Caco-2 (cell line): ENCODE measurements at regions not wholly inside any gene's neighbourhood (a gene's known extent, or its start where the extent isn't known, plus 50 kb on each side); places are given as distances from the start of the nearest gene placed in this dataset.

Experiments used
- BruUV-seq: library from RNA; stranded (reverse); fragments of 400-500 nt; replicated peaks from 2 replicates; lab custom pipeline; 2021; lab: Mats Ljungman, UMichigan
- CTCF ChIA-PET: fragments of 300-600 bp; sonication (Branson Sonifier 250); formaldehyde crosslinking; loops from one replicate; lab custom pipeline; 2022; ENCODE audit warnings: antibody characterized with exemption; lab: Charles Lee
- POLR2A ChIA-PET: fragments of 300-600 bp; sonication (Branson Sonifier 250); formaldehyde crosslinking; loops from one replicate; lab custom pipeline; 2022; ENCODE audit warnings: antibody characterized with exemption; lab: Charles Lee
- DNase-seq, 2 experiments: peaks; one replicate each; pipeline versions ENCODE4 v3.0.0 to v3.0.0-alpha.2; 2020 to 2022
- H3K27me3 ChIP-seq: replicated peaks from 2 replicates; pipeline ENCODE4 v1.6.0; 2011; ENCODE audit warnings: low read length; ENCODE audit not compliant: control insufficient read depth, insufficient read depth
- H3K36me3 ChIP-seq: 2 replicates; pipeline ENCODE4 v1.5.1; 2011; ENCODE audit warnings: low read length; ENCODE audit not compliant: control insufficient read depth, insufficient read depth
- H3K4me1 ChIP-seq: fragments of 250-450 bp; sonication (Bioruptor Pico); 2 replicates; pipeline ENCODE4 v1.5.1; 2020; ENCODE audit warnings: mild to moderate bottlenecking
- H3K4me3 ChIP-seq: 2 replicates; pipeline ENCODE4 v1.5.1; 2011; ENCODE audit warnings: low read depth, mild to moderate bottlenecking, control low read depth, low read length
- H3K9me3 ChIP-seq: fragments of 250-450 bp; sonication (Bioruptor Pico); 2 replicates; pipeline ENCODE4 v1.5.1; 2020; ENCODE audit warnings: mild to moderate bottlenecking, moderate library complexity
- H3K27ac Mint-ChIP-seq: one replicate; pipeline ENCODE4 v1.8.0; 2022; ENCODE audit warnings: mixed read lengths; ENCODE audit not compliant: unreplicated experiment
- H3K27me3 Mint-ChIP-seq: one replicate; pipeline ENCODE4 v1.8.0; 2022; ENCODE audit warnings: mixed read lengths; ENCODE audit not compliant: insufficient read depth, unreplicated experiment
- H3K36me3 Mint-ChIP-seq: one replicate; pipeline ENCODE4 v1.8.0; 2022; ENCODE audit warnings: mild to moderate bottlenecking, mixed read lengths; ENCODE audit not compliant: insufficient read depth, unreplicated experiment
- H3K4me1 Mint-ChIP-seq: one replicate; pipeline ENCODE4 v1.8.0; 2022; ENCODE audit warnings: low read depth, mixed read lengths; ENCODE audit not compliant: unreplicated experiment
- H3K4me3 Mint-ChIP-seq: one replicate; pipeline ENCODE4 v1.8.0; 2022; ENCODE audit warnings: mild to moderate bottlenecking, moderate library complexity, mixed read lengths; ENCODE audit not compliant: unreplicated experiment
- H3K9me3 Mint-ChIP-seq: one replicate; pipeline ENCODE4 v1.8.0; 2022; ENCODE audit warnings: mixed read lengths; ENCODE audit not compliant: unreplicated experiment
- intact Hi-C: fragments of 100-400 bp; cut with micrococcal nuclease; formaldehyde crosslinking; loops from one replicate; pipeline ENCODE4 v1.10.0; 2022; ENCODE audit not compliant: unreplicated experiment
- TF ChIP-seq, protein P1 (sequence below), 2 experiments: fragments of 200-600 bp in 1 of 2; IDR thresholded peaks; 1 replicate in 1 of 2; 2 replicates in 1 of 2; pipeline versions ENCODE4 v1.5.1 to v1.8.0; 2011 to 2022; ENCODE audit warnings: antibody characterized with exemption in 1 of 2, control low read depth in 1 of 2, inconsistent platforms in 1 of 2, low read depth in 1 of 2, low read length in 1 of 2, mild to moderate bottlenecking in 1 of 2, moderate library complexity in 1 of 2; ENCODE audit not compliant: insufficient read depth in 1 of 2, severe bottlenecking in 1 of 2, unreplicated experiment in 1 of 2

DNA sequence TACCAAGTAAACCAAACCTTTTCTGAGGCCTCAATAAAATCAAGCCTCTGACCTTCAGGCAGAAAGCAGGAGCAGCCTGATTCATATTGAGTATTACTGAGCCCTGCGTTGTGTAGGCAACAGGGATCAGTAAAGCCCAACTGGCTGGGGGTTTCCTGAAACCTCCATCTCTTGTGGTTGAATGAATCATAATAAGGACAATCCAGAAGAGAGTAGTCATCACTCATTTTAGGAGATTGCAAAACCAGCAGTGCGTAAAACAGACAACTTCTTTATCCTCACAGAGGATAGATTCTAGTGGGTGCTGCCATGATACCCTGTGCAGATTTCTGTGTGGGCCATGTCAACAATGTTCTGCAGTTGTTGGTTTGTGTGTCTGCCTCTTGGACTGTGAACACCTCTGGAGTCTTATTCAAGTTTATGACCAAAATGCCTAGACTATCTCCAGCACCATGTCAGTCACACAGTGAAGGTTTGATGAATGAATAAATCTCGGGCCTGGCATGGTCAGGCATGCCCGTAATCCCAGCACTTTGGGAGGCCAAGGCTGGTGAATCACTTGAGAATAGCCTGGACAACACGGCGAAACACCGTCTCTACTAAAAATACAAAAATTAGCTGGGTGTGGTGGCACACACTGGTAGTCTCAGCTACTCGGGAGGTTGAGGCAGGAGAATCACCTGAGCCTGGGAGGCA is 51.8 kb upstream of the RAB27B start:
- Histone ChIP-seq H3K4me1 (no peaks in the 10 kb centered on the region), H3K36me3 (no peaks in the 10 kb centered on the region), H3K27me3 (no peaks in the 10 kb centered on the region), H3K9me3 (no peaks in the 10 kb centered on the region), H3K4me3 (no peak overlapping the region)
- Mint-ChIP-seq H3K27ac (no peak overlapping the region), H3K36me3 (no peaks in the 10 kb centered on the region), H3K4me3 (no peak overlapping the region), H3K27me3 (no peaks in the 10 kb centered on the region), H3K4me1 (peaks cover 6% of the 10 kb centered on the region), H3K9me3 (no peaks in the 10 kb centered on the region)
- no peak for DNase-seq
- no TSS peak for BruUV-seq
- intact Hi-C loops = no loop called here
- TF ChIP-seq, protein P1, sequence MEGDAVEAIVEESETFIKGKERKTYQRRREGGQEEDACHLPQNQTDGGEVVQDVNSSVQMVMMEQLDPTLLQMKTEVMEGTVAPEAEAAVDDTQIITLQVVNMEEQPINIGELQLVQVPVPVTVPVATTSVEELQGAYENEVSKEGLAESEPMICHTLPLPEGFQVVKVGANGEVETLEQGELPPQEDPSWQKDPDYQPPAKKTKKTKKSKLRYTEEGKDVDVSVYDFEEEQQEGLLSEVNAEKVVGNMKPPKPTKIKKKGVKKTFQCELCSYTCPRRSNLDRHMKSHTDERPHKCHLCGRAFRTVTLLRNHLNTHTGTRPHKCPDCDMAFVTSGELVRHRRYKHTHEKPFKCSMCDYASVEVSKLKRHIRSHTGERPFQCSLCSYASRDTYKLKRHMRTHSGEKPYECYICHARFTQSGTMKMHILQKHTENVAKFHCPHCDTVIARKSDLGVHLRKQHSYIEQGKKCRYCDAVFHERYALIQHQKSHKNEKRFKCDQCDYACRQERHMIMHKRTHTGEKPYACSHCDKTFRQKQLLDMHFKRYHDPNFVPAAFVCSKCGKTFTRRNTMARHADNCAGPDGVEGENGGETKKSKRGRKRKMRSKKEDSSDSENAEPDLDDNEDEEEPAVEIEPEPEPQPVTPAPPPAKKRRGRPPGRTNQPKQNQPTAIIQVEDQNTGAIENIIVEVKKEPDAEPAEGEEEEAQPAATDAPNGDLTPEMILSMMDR (IDR thresholded peaks at IDR 0.05; ENCODE audit: insufficient read depth in 1 of 2, low read depth in 1 of 2, low read length in 1 of 2, severe bottlenecking in 1 of 2, unreplicated experiment in 1 of 2) = no peak
- CTCF ChIA-PET = no interaction called here
- POLR2A ChIA-PET = no interaction called here

- no peak overlapping the region for H3K4me3 Mint-ChIP-seq
- H3K27ac Mint-ChIP-seq = no peak overlapping the region
- TF ChIP-seq, protein P1 (IDR thresholded peaks at IDR 0.05; ENCODE audit: insufficient read depth in 1 of 2, low read depth in 1 of 2, low read length in 1 of 2, severe bottlenecking in 1 of 2, unreplicated experiment in 1 of 2) = no peak
- no TSS peak for BruUV-seq
- H3K9me3 Mint-ChIP-seq = no peaks in the 10 kb centered on the region
- no peaks in the 10 kb centered on the region for H3K27me3 Mint-ChIP-seq
- H3K36me3 ChIP-seq = no peaks in the 10 kb centered on the region
- no peaks in the 10 kb centered on the region for H3K27me3 ChIP-seq
- H3K36me3 Mint-ChIP-seq = no peaks in the 10 kb centered on the region
- no peak for DNase-seq
- ChIA-PET POLR2A (no interaction called here), CTCF (no interaction called here)
- H3K9me3 ChIP-seq = no peaks in the 10 kb centered on the region
- H3K4me1 ChIP-seq = no peaks in the 10 kb centered on the region
- H3K4me3 ChIP-seq = no peak overlapping the region
- H3K4me1 Mint-ChIP-seq = peaks cover 6% of the 10 kb centered on the region
- intact Hi-C loops = no loop called here
Observed at GRCh38 chr18:54777118-54777791, 51.0 kb upstream of the RAB27B start.

DNA sequence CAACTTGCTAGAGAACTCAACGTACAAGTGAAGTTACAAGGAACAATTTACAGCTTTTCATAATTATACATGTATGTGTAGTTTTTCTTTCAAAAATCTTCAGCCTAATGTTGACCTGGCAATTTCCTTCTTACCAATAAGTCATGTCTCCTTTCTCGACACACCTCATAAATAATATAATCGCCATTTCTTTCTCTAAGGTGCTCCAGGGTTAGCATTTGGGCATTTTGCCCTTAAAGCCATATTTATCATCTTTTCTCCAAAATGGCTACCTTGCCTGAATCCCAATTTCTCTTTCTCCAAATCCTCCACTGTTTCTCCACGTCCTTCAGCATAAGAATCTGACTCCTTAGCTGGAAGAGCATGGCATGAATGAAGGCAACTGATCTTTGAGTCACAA is 50.3 kb upstream of the RAB27B start:
- H3K9me3 ChIP-seq = no peaks in the 10 kb centered on the region
- no peak overlapping the region for H3K4me3 ChIP-seq
- POLR2A ChIA-PET = no interaction called here
- TF ChIP-seq, protein P1 (IDR thresholded peaks at IDR 0.05; ENCODE audit: insufficient read depth in 1 of 2, low read depth in 1 of 2, low read length in 1 of 2, severe bottlenecking in 1 of 2, unreplicated experiment in 1 of 2) = no peak
- Mint-ChIP-seq H3K27me3 (no peaks in the 10 kb centered on the region), H3K36me3 (no peaks in the 10 kb centered on the region), H3K9me3 (no peaks in the 10 kb centered on the region), H3K4me3 (no peak overlapping the region), H3K27ac (no peak overlapping the region), H3K4me1 (peaks cover 6% of the 10 kb centered on the region)
- H3K36me3 ChIP-seq = no peaks in the 10 kb centered on the region
- BruUV-seq = no TSS peak
- intact Hi-C loops = no loop called here
- no peaks in the 10 kb centered on the region for H3K27me3 ChIP-seq
- CTCF ChIA-PET = no interaction called here
- no peak for DNase-seq
- H3K4me1 ChIP-seq = no peaks in the 10 kb centered on the region
